Gastroesophageal sphincter (tissue), 4 donors: ENCODE measurements at regions not wholly inside any gene's neighbourhood (a gene's known extent, or its start where the extent isn't known, plus 50 kb on each side); places are given as distances from the start of the nearest gene placed in this dataset.
"Not testable (repeated sequence)": the region's sequence is repeated elsewhere in the genome, so short reads cannot be mapped to it uniquely, and the experiment has no call there.

Source experiments
- ATAC-seq: fragments of 150-250 bp; one replicate; pipeline ENCODE4 v1.9.1; 2016; ENCODE audit warnings: mild to moderate bottlenecking, moderate library complexity
- H3K27ac ChIP-seq, 4 donors: fragments of 200-600 bp; sonication (generic) in 3 of 4; 1 replicate in 3 of 4; 2 replicates in 1 of 4; pipeline ENCODE4 v1.5.1; 2016 to 2019
- H3K27me3 ChIP-seq: fragments of 200-600 bp; sonication (generic); one replicate; pipeline ENCODE4 v1.5.1; 2019
- H3K36me3 ChIP-seq, 2 donors: fragments of 200-600 bp; sonication (generic); one replicate each; pipeline ENCODE4 v1.5.1; 2019; ENCODE audit warnings: control low read depth in 1 of 2
- H3K4me1 ChIP-seq, 3 donors: fragments of 200-600 bp; sonication (generic); 1 replicate in 2 of 3; 2 replicates in 1 of 3; pipeline ENCODE4 v1.5.1; 2016 to 2019; ENCODE audit warnings: control low read depth in 2 of 3
- H3K4me3 ChIP-seq, 2 donors: fragments of 200-600 bp; sonication (generic); one replicate each; pipeline ENCODE4 v1.5.1; 2019; ENCODE audit warnings: mild to moderate bottlenecking in 1 of 2, moderate library complexity in 1 of 2
- H3K9me3 ChIP-seq, 3 donors: fragments of 200-600 bp; sonication (generic); one replicate each; pipeline ENCODE4 v1.5.1; 2017 to 2019; ENCODE audit warnings: control low read depth in 2 of 3
- EP300 ChIP-seq: sonication (generic); formaldehyde crosslinking; IDR thresholded peaks from one replicate; pipeline ENCODE4 v1.6.1; 2017; ENCODE audit warnings: antibody characterized with exemption, mild to moderate bottlenecking
- POLR2A ChIP-seq, 2 donors: fragments of 450-650 bp; IDR thresholded peaks; one replicate each; pipeline ENCODE4 v1.6.1; 2017; ENCODE audit warnings: antibody characterized with exemption in 2 of 2, mild to moderate bottlenecking in 2 of 2, moderate library complexity in 1 of 2
- POLR2AphosphoS5 ChIP-seq: sonication (generic); formaldehyde crosslinking; IDR thresholded peaks from one replicate; pipeline ENCODE4 v1.6.1; 2017; ENCODE audit warnings: antibody characterized with exemption
- WGBS, 2 donors: methylation state at CpG; one replicate each; pipeline ENCODE4 v1.1.5; 2018; ENCODE audit warnings: low coverage in 1 of 2; 5-methylcytosine and 5-hydroxymethylcytosine counted together
- TF ChIP-seq, protein P1 (sequence below), 4 experiments: fragments of 200-600 bp in 2 of 4; fragments of 450-650 bp in 2 of 4; sonication (generic) in 1 of 4; IDR thresholded peaks; one replicate each; pipeline ENCODE4 v1.5.1; 2017 to 2019; ENCODE audit warnings: antibody characterized with exemption in 4 of 4, mild to moderate bottlenecking in 2 of 4, moderate library complexity in 2 of 4

DNA sequence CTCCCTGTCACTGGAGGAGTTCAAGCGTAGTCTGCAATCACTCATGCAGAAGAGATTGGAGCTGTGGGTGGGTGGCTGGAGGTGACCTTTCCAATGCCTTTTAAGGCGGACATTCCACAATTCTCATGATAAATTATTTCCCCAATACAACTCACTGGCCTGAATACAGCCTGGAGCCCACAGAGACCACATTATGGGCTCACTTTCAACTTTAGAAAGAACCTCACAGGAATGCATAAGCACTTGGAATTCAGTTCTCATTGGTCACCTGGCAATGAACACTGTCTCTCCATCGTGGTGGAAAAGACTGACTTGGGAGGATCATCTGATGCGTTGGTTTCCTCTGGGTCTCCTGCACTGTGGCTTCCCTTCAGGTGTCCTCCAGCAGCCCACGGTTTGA is 151.8 kb upstream of the KCND3 start:
- no peak for TF ChIP-seq POLR2A (IDR thresholded peaks at IDR 0.05)
- no peak for TF ChIP-seq EP300
- TF ChIP-seq, protein P1, sequence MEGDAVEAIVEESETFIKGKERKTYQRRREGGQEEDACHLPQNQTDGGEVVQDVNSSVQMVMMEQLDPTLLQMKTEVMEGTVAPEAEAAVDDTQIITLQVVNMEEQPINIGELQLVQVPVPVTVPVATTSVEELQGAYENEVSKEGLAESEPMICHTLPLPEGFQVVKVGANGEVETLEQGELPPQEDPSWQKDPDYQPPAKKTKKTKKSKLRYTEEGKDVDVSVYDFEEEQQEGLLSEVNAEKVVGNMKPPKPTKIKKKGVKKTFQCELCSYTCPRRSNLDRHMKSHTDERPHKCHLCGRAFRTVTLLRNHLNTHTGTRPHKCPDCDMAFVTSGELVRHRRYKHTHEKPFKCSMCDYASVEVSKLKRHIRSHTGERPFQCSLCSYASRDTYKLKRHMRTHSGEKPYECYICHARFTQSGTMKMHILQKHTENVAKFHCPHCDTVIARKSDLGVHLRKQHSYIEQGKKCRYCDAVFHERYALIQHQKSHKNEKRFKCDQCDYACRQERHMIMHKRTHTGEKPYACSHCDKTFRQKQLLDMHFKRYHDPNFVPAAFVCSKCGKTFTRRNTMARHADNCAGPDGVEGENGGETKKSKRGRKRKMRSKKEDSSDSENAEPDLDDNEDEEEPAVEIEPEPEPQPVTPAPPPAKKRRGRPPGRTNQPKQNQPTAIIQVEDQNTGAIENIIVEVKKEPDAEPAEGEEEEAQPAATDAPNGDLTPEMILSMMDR (IDR thresholded peaks at IDR 0.05), result no peak
- TF ChIP-seq POLR2AphosphoS5, result no peak
- Histone ChIP-seq H3K4me1 (peaks cover 0 to 9% (median 0%) of the 10 kb centered on the region in 3 donors), H3K36me3 (no peaks in the 10 kb centered on the region), H3K27me3 (peaks cover 8% of the 10 kb centered on the region), H3K4me3 (no peak overlapping the region), H3K27ac (no peak overlapping the region), H3K9me3 (no peaks in the 10 kb centered on the region)
- WGBS, 2 donors, result 35 to 45% methylated on average over 5 of the region's 5 CpGs
- no peak for ATAC-seq

DNA sequence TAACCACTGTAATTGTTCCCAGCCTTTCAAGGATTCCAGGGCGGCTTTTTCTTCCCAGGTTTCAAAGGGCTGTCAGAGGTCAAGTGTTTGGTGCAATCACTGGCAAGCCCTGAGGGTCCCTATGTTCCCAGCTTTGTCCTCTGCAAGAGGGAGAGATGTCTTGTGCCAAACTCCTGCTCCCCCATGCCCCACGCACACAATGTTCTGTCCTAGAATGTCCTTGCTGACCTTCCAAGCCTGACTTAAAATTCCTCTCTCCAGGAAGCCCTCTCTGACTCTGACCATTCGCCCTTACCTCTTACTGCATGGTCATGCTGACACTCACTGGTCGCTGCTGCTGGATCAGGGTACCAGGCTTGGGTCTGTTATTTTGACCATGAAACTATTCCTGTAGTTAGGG is 152.5 kb upstream of the KCND3 start:
- Histone ChIP-seq H3K4me1 (peaks cover 0 to 9% (median 0%) of the 10 kb centered on the region in 3 donors), H3K27me3 (peaks cover 8% of the 10 kb centered on the region), H3K9me3 (no peaks in the 10 kb centered on the region), H3K4me3 (no peak overlapping the region), H3K27ac (no peak overlapping the region), H3K36me3 (no peaks in the 10 kb centered on the region)
- no peak for ATAC-seq
- WGBS, 2 donors, result 76 to 77% methylated on average over 4 of the region's 4 CpGs
- TF ChIP-seq POLR2A (IDR thresholded peaks at IDR 0.05) (no peak), POLR2AphosphoS5 (no peak), EP300 (no peak)
- TF ChIP-seq, protein P1 (IDR thresholded peaks at IDR 0.05), result no peak

DNA sequence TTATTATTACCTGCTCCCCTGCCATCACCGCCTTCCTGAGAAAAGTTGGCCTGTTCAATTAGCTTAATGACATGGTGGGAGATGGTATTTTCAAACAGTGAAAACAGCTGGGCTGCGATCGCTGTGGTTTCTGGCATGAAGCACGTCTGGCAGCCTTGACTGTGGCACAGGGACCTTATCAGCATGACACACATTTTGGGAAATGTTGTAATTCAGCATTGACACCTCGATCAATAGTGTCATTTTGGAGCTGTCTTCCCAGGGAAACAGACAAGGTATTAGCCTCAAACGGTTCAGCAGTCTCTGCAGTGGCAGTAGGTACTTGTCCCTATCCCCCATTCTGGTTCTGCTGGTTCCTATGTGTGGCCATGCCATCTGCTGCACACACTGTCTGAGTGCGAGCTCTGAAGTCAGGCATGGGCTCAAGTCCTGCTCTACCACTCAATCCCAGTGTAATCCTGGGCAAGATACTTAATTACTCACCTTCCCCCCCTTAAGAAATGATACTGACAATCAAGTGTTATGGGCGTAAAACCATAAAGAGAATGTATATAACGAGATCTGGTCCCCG is 154.5 kb upstream of the KCND3 start:
- Histone ChIP-seq H3K4me3 (no peak overlapping the region), H3K36me3 (no peaks in the 10 kb centered on the region), H3K27ac (no peak overlapping the region), H3K9me3 (no peaks in the 10 kb centered on the region), H3K4me1 (peaks cover 0 to 9% (median 0%) of the 10 kb centered on the region in 3 donors), H3K27me3 (peaks cover 8% of the 10 kb centered on the region)
- 81 to 85% methylated on average over 4 to 7 of the region's 10 CpGs for WGBS, 2 donors
- no peak for ATAC-seq
- TF ChIP-seq EP300 (no peak), POLR2AphosphoS5 (no peak)

DNA sequence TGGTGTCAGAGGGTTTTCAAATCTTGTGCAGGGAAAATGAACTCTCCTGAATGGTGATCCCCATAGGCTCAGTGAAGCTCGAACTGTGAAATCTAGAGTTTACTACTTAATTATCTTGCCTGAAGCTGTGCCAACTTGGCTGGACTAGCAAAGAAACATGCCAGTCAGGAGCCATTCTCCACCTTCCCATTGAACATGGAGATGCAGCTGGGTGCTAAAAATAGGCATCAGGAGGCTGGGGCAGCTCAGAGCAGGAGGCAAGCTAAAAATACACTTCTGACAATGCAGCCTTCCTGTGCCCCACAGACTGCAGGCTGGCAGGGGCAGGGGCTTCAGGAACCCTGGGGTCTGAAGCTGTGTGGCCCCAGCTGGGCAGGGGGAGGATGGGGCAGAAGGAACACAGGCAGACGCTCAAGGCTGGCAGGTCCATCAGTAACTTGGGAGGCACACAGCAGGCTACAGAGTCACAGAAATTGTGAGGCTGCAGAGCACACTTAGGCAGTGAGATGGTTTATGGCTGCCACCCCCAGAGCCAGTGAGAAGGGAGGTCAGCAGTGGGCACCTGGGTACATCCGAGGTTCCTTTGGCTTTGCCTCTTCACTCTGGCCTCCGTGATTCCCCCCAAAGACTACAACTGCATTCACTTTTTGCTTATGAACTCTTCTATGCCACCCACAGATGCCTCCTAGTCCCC is 155.4 kb upstream of the KCND3 start:
- no peak for ATAC-seq
- Histone ChIP-seq H3K27me3 (peaks cover 4% of the 10 kb centered on the region), H3K4me1 (peaks cover 0 to 9% (median 0%) of the 10 kb centered on the region in 3 donors), H3K4me3 (no peak overlapping the region), H3K36me3 (no peaks in the 10 kb centered on the region), H3K27ac (no peak overlapping the region), H3K9me3 (no peaks in the 10 kb centered on the region)
- 52 to 62% methylated on average over 3 to 4 of the region's 4 CpGs for WGBS, 2 donors
- TF ChIP-seq POLR2AphosphoS5 (no peak), EP300 (no peak)

DNA sequence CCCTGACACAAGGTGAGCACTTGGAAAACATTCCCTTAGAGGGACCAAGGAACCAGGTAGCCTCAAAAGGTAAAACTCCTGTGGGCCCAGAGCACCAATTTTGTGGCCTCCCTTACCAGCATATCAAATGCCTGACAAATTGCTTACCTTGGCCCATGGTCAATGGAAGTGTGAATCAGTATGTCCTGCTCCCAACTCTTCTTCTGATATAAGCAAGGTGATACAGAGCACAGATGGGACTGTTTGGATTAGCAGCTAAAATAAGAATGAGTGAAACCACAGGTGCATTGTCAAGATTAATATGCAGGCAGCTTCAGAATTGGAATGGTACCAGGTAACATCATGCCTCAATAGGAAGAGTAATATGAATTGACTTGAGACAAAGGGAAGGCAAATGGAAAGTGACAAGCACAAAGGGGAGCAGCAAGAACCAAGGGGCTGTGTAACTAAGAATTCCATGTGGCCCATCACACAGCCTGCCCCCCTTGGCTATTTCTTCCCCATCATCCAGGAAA is 156.8 kb upstream of the KCND3 start:
- no peak overlapping the region for H3K27ac ChIP-seq
- TF ChIP-seq EP300 (no peak), POLR2AphosphoS5 (no peak), POLR2A (IDR thresholded peaks at IDR 0.05) (no peak)
- TF ChIP-seq, protein P1 (IDR thresholded peaks at IDR 0.05), result no peak
- H3K27me3 ChIP-seq, result peaks cover under 1% of the 10 kb centered on the region
- H3K4me3 ChIP-seq, result no peak overlapping the region
- H3K36me3 ChIP-seq, result no peaks in the 10 kb centered on the region
- no peaks in the 10 kb centered on the region for H3K9me3 ChIP-seq
- ATAC-seq, result no peak
- peaks cover 0 to 9% (median 0%) of the 10 kb centered on the region in 3 donors for H3K4me1 ChIP-seq

DNA sequence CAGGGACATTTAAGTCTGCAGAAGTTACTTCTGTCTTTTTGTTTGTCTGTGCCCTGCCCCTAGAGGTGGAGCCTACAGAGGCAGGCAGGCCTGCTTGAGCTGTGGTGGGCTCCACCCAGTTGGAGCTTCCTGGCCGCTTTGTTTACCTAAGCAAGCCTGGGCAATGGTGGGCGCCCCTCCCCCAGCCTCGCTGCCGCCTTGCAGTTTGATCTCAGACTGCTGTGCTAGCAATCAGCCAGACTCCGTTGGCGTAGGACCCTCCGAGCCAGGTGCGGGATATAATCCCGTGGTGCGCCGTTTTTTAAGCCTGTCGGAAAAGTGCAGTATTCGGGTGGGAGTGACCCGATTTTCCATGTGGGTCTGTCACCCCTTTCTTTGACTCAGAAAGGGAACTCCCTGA is 170.7 kb upstream of the KCND3 start:
- not testable (repeated sequence) for H3K27me3 ChIP-seq, H3K4me1 ChIP-seq, H3K36me3 ChIP-seq, ATAC-seq, H3K27ac ChIP-seq, H3K4me3 ChIP-seq, H3K9me3 ChIP-seq
- WGBS, 2 donors, result no CpG with 5 or more reads among the region's 14 CpGs
